NCI-H2107 (cell line): ENCODE measurements at regions not wholly inside any gene's neighbourhood (a gene's known extent, or its start where the extent isn't known, plus 50 kb on each side); places are given as distances from the start of the nearest gene placed in this dataset.
"Not testable (repeated sequence)": the region's sequence is repeated elsewhere in the genome, so short reads cannot be mapped to it uniquely, and the experiment has no call there.

ENCODE experiments used
- DNase-seq: peaks from one replicate; lab custom pipeline; 2025; lab: John Stamatoyannopoulos, UW

DNA sequence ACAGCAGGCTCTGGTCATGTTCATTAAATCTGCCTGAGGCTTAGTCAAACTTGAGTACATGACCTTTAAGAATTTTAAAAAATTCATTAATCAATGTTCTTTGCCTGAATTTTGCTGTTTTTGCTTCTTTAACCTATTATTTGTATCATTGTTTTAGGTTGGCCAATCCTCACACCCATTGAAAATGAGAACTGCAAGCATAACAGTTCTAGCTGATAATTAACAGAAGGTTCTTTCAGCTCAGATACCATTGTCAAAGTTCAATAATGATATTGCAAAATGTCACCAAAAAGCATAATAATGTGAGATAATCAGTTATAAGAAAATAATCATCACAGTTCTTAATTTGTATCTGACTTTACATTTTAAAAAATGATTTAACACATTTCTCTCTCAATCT is 583.1 kb downstream of the TFAP2A start:
- no peak for DNase-seq

- DNase-seq, result no peak
These were observed 584.1 kb downstream of the TFAP2A start for GRCh38 chr6:9830808-9831207.

GRCh38 chr6:9825526-9825925 is 589.3 kb downstream of the TFAP2A start:
- DNase-seq, result no peak

DNA sequence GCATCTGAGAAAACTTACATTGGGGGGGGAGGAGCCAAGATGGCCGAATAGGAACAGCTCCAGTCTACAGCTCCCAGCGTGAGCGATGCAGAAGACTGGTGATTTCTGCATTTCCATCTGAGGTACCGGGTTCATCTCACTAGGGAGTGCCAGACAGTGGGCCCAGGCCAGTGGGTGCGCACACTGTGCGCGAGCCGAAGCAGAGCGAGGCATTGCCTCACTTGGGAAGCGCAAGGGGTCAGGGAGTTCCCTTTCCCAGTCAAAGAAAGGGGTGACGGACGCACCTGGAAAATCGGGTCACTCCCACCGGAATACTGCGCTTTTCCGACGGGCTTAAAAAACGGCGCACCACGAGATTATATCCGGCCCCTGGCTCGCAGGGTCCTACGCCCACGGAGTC is 604.1 kb downstream of the TFAP2A start:
- not testable (repeated sequence) for DNase-seq

DNA sequence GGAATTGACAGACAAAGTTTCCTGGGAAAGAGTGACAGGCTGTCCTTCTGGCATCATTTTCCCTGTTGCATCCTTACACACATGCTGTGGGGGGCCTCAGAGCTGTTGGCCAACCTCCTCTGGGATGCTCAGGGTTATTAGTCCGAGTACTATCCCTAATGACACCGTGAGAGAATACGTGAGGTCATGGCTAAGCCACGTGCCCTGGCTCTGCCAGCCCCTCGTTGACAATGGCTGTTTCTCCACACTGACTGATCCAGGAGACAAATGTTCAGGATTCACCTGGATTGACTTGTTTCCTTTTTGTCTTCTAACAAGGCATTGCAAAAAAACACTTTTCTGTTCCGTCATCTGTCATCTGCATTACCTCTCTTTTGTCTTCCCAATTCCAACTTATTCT is 604.6 kb downstream of the TFAP2A start:
- DNase-seq, result no peak

- DNase-seq, result no peak
These were observed 608.7 kb downstream of the TFAP2A start for GRCh38 chr6:9806195-9806594.

DNA sequence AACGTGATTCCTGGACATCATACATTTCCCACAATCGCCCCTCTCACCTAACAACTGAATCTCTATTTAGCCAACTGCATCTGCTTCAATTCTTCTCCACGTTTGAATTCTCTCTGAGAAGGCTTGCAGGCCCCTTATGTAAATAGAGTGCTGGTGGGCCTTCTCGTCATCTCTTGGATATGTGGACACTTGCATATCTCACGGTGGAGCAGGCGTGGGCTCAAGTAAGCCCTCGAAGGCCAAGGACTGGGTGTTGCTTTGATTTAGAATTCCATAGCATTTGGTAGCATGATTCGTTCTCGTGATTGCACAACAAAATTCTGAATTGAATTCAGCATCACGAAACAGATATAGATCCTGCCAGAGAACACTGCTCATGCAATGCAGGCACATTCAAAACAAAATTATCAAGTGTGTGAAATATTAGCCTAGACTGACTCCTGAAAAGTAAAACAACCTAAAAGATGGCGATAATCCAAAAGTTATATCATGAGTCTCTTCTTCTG is 613.6 kb downstream of the TFAP2A start:
- DNase-seq, result no peak

- no peak for DNase-seq
These were observed 615.3 kb downstream of the TFAP2A start for GRCh38 chr6:9799582-9799981.

GRCh38 chr6:9796827-9797226 is 618.0 kb downstream of the TFAP2A start:
- DNase-seq, result no peak

GRCh38 chr6:9795880-9796279 is 619.0 kb downstream of the TFAP2A start:
- no peak for DNase-seq

DNA sequence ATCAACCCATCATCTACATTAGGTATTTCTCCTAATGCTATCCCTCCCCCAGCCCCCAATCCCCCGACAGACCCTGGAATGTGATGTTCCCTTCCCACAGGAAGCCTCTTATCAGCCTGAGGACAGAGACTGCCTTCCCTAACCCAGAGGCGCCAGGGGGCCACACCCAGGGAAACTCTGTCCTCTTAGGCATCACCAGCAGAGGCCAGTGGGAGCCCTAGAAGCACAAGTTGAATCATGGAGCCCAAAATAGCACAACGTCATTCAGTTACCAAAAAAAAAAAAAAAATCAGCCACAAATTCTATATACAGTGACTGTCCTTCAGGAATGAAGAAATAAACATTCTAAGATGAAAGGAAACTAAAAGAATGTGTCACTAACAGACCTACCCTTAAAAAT is 625.7 kb downstream of the TFAP2A start:
- DNase-seq, result no peak

DNA sequence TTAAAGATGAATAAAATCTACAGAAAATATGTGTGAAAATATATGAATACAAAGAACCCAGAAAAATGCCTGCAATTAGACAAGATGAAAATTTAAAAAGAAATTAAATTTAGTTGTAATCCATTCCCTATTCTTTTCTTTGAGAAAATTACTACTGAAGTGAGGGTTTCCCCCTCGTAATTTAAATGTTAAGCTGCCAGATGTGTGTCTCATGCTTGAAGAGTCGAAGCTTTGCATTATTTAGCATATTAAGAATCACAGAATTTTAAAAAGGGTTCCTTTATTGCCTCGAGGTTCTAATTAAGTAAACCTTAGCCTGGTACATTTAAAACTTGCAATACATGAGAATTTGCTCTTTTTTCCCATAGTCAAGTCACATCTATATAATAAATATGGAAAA is 630.1 kb downstream of the TFAP2A start:
- no peak for DNase-seq

DNA sequence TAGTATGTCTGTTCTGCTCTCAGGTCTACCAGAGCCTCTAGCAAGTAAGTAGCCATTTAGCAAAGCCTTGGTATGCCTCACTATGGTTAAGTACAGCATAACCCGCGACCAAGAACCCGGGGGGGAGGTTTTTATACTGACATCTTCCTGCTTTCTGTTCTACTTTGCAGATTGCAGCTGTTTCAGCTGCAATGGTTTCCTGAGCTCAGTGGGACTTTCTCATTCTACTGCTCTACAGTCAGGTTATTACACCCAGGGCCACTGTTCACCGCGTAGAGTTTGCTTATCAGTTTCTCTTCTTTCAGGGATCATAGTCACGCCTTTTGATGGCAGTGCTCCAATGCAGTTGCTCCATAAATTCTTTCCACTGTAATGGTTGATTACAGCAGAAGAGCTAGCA is 631.3 kb downstream of the TFAP2A start:
- no peak for DNase-seq

DNA sequence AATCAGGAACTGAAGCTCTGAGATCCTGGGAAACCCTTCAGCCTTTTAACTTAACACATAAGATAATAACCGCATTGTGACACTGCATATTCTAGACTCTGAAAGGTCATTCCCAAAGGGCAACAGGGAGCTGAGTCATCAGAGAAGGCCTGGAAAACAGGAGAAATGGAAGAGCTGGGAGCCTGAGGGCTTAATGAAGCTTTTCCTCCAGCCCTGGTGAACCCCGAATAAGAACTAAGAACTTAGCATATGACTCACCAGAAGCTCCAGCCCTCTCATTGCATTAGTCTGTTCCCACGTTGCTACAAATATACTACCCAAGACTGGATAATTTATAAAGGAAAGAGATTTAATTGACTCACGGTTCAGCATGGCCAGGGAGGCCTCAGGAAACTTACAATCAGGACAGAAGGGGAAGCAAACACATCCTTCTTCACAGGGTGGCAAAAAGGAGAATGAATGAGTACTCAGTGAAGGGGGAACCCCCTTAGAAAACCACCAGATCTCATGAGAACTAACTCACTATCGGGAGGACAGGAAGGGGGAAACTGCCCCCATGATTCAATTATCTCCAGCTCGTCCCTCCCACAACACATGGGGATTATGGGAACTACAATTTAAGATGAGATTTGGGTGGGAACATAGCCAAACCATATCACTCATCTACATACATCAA is 648.5 kb downstream of the TFAP2A start:
- no peak for DNase-seq

GRCh38 chr6:9761220-9761619 is 653.7 kb downstream of the TFAP2A start:
- no peak for DNase-seq

DNA sequence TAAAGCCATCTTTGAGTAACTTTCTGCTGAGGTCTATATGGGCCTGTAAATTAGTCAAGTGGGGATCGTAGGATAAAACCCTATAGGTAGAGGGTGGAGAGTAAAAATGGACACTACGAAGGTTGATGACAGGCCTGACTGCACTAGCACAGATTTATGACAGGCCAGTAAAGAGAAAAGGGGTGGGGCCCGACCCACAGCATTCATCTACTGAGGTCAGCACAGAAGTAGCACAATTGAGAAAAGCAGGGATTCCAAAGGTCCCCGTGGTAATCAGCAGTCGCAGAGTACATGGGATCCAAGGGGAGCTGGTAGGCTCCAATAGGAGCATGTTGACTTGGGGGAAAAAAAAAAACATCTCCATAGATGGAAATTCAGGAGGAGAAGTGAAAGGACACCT is 660.4 kb downstream of the TFAP2A start:
- DNase-seq, result no peak

DNA sequence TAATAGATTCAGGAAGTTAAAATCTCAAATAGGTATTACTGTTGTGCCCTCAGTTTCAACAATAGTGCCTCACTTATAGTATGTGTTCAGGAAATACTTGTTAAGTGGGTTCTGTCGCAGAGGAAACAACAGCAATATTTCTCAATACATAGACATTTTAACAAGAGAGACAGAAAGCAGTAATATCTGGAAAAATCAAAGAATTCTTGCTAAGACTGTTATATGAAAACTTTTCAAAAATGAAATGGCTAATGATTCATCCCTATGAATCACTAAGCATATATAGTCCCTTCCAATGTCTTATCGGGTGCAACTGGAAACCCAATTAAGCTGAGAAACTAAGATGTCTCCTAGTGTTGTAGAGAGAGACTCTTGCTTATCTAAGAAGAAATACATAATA is 668.9 kb downstream of the TFAP2A start:
- no peak for DNase-seq

GRCh38 chr6:9745476-9745875 is 669.4 kb downstream of the TFAP2A start:
- DNase-seq, result no peak

DNA sequence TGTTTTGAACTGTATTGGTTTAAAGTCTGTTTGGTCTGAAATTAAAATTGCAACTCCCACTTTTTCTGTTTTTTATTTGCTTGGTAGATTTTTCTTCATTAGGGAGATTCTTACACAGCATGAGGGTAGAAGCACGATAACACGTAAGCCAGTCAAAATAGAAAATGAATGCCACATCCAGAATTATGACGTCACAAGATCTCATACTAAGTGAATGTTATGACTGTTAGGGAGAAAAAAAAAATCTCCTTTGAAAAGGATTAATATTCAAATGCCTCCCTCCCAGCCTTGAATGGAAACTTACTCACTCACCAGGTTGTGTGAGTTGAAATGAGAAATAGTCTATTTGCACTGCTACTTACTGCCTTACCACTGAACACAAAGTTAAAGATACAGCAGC is 670.8 kb downstream of the TFAP2A start:
- DNase-seq, result no peak

- no peak for DNase-seq
These were observed 682.8 kb downstream of the TFAP2A start for GRCh38 chr6:9732056-9732455.

GRCh38 chr6:9725776-9726175 is 689.1 kb downstream of the TFAP2A start:
- not testable (repeated sequence) for DNase-seq

GRCh38 chr6:9717568-9717967 is 697.3 kb downstream of the TFAP2A start:
- DNase-seq, result no peak

DNA sequence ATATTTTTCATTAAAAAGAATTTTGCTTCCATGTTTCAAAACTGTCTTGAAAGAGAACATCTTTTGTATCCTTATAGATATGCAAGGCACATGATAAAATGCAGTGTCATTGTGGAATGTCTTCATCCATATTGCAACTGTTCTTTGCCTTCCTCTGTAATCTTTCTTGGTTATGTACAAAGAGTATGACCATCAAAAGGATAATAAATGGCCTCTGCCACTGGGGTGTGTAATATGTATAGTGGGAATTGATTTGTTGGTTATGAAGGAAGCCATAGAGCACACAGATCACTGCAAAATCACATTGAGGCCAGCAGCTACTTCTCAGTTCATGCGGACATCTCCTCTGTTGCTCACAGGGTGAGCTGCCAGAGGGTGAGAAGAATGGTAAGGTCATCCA is 703.5 kb downstream of the TFAP2A start:
- no peak for DNase-seq

GRCh38 chr6:9710574-9710973 is 704.3 kb downstream of the TFAP2A start:
- no peak for DNase-seq
